ENCODE measurements at regions not wholly inside any gene's neighbourhood (a gene's known extent, or its start where the extent isn't known, plus 50 kb on each side); places are given as distances from the start of the nearest gene placed in this dataset.

- peak; percentile 84 for DNase-seq (ENCODE audit: extremely low read depth, low read depth)
- peak; percentile 80 for TF ChIP-seq CTCF (IDR thresholded peaks at IDR 0.05; ENCODE audit: low read depth, low read length)
These were observed 246.8 kb downstream of the SKIDA1 start for GRCh38 chr10:21278491-21279216.

- no peak for TF ChIP-seq CTCF (IDR thresholded peaks at IDR 0.05; ENCODE audit: low read depth, low read length)
- no peak for DNase-seq (ENCODE audit: extremely low read depth, low read depth)
These were observed 252.0 kb downstream of the SKIDA1 start for GRCh38 chr10:21273400-21273968.

- DNase-seq (ENCODE audit: extremely low read depth, low read depth), result no peak
- TF ChIP-seq CTCF (IDR thresholded peaks at IDR 0.05; ENCODE audit: low read depth, low read length), result no peak
These were observed 252.7 kb downstream of the SKIDA1 start for GRCh38 chr10:21272643-21273399.

GRCh38 chr10:21270976-21271375, 254.5 kb downstream of the SKIDA1 start:
- no peak for DNase-seq (ENCODE audit: extremely low read depth, low read depth)
- TF ChIP-seq CTCF (IDR thresholded peaks at IDR 0.05; ENCODE audit: low read depth, low read length), result no peak

GRCh38 chr10:21269289-21269688, 256.2 kb downstream of the SKIDA1 start:
- DNase-seq (ENCODE audit: extremely low read depth, low read depth), result no peak
- no peak for TF ChIP-seq CTCF (IDR thresholded peaks at IDR 0.05; ENCODE audit: low read depth, low read length)

GRCh38 chr10:21265622-21266021, 259.9 kb downstream of the SKIDA1 start:
- no peak for TF ChIP-seq CTCF (IDR thresholded peaks at IDR 0.05; ENCODE audit: low read depth, low read length)
- no peak for DNase-seq (ENCODE audit: extremely low read depth, low read depth)

- DNase-seq (ENCODE audit: extremely low read depth, low read depth), result no peak
- no peak for TF ChIP-seq CTCF (IDR thresholded peaks at IDR 0.05; ENCODE audit: low read depth, low read length)
These were observed 261.2 kb downstream of the SKIDA1 start for GRCh38 chr10:21264271-21264670.
